ENCODE measurements at regions not wholly inside any gene's neighbourhood (a gene's known extent, or its start where the extent isn't known, plus 50 kb on each side); places are given as distances from the start of the nearest gene placed in this dataset.

- H3K27me3 ChIP-seq (ENCODE audit: insufficient read depth), result no peaks in the 10 kb centered on the region
- H3K9me3 ChIP-seq, result no peaks in the 10 kb centered on the region
- H3K4me1 ChIP-seq (ENCODE audit: control insufficient read depth in 1 of 2, insufficient read depth in 2 of 2, low read depth in 1 of 2, low read length in 1 of 2), result peaks cover 8 to 15% of the 10 kb centered on the region in 2 experiments; a peak in 2 of 4 replicates
- no peak for TF ChIP-seq ZBTB33 (IDR thresholded peaks at IDR 0.05; ENCODE audit: borderline replicate concordance, low read depth)
- TF ChIP-seq MXI1 (IDR thresholded peaks at IDR 0.05; ENCODE audit: low read depth, low read length), result no peak
- TF ChIP-seq TCF12 (IDR thresholded peaks at IDR 0.05), result no peak
- TF ChIP-seq RCOR1 (IDR thresholded peaks at IDR 0.05; ENCODE audit: low read length), result no peak
- no peak for TF ChIP-seq SMC3 (IDR thresholded peaks at IDR 0.05; ENCODE audit: low read depth, low read length)
- TF ChIP-seq YY1 (IDR thresholded peaks at IDR 0.05; ENCODE audit: low read depth), result no peak
- no peak for TF ChIP-seq RAD21 (IDR thresholded peaks at IDR 0.05; ENCODE audit: low read length)
- no peak for TF ChIP-seq USF2 (IDR thresholded peaks at IDR 0.05; ENCODE audit: borderline replicate concordance, low read depth, low read length)
- H3K4me3 ChIP-seq (ENCODE audit: low read depth in 2 of 2, low read length in 1 of 2), result no peak overlapping the region
- H3K9ac ChIP-seq, result no peak overlapping the region
- 83% methylated on average over 6 of the region's 9 CpGs for WGBS (ENCODE audit: low lambda C conversion rate)
- DNase-seq, result no peak
- no peaks in the 10 kb centered on the region for H3K79me2 ChIP-seq (ENCODE audit: insufficient read depth)
- no peak overlapping the region for H2AFZ ChIP-seq (ENCODE audit: low read depth)
- H3F3A ChIP-seq (replicated peaks; ENCODE audit: insufficient read depth), result no peaks in the 10 kb centered on the region
- H4K20me1 ChIP-seq (ENCODE audit: insufficient read depth), result no peaks in the 10 kb centered on the region
- no peaks in the 10 kb centered on the region for H3K9me2 ChIP-seq
- ChIA-PET POLR2A (no interaction called here), CTCF (interaction anchor here (1.4 to 2.3 kb wide), 3 partner anchors 10 to 49 kb away, joined by 3 to 6 read pairs (median 4); no protein-coding TSS in a partner anchor)
- no peak overlapping the region for H3K4me2 ChIP-seq
- H3K27ac ChIP-seq (ENCODE audit: low read depth in 2 of 2, low read length in 1 of 2), result no peak overlapping the region
- no peaks in the 10 kb centered on the region for H3K36me3 ChIP-seq (replicated peaks in 1 of 2; ENCODE audit: control insufficient read depth in 1 of 2, insufficient read depth in 2 of 2, low read length in 1 of 2)
Measured at GRCh38 chr15:66649235-66649984, 52.6 kb upstream of the SMAD6 start.

GRCh38 chr15:66650433-66650832 lies 51.6 kb upstream of the SMAD6 start:
- Histone ChIP-seq H3K4me1 (ENCODE audit: control insufficient read depth in 1 of 2, insufficient read depth in 2 of 2, low read depth in 1 of 2, low read length in 1 of 2) (peaks cover 0 to 15% of the 10 kb centered on the region in 2 experiments; a peak in 1 of 4 replicates), H4K20me1 (ENCODE audit: insufficient read depth) (no peaks in the 10 kb centered on the region), H3K9me2 (no peaks in the 10 kb centered on the region), H3K4me3 (ENCODE audit: low read depth in 2 of 2, low read length in 1 of 2) (no peak overlapping the region), H3K79me2 (ENCODE audit: insufficient read depth) (no peaks in the 10 kb centered on the region), H3K9ac (no peak overlapping the region), H3K27me3 (ENCODE audit: insufficient read depth) (no peaks in the 10 kb centered on the region), H3F3A (replicated peaks; ENCODE audit: insufficient read depth) (no peaks in the 10 kb centered on the region), H3K36me3 (replicated peaks in 1 of 2; ENCODE audit: control insufficient read depth in 1 of 2, insufficient read depth in 2 of 2, low read length in 1 of 2) (no peaks in the 10 kb centered on the region), H3K9me3 (no peaks in the 10 kb centered on the region), H3K4me2 (no peak overlapping the region), H2AFZ (ENCODE audit: low read depth) (no peak overlapping the region), H3K27ac (ENCODE audit: low read depth in 2 of 2, low read length in 1 of 2) (no peak overlapping the region)
- 74% methylated on average over 5 of the region's 5 CpGs for WGBS (ENCODE audit: low lambda C conversion rate)
- CTCF ChIA-PET, result interaction anchor here (1.4 kb wide), 2 partner anchors 11 to 36 kb away, joined by 3 read pairs; no protein-coding TSS in a partner anchor
- POLR2A ChIA-PET, result no interaction called here
- DNase-seq, result no peak
- no peak for TF ChIP-seq FOXM1 (IDR thresholded peaks at IDR 0.05; ENCODE audit: low read depth)
- TF ChIP-seq TCF12 (IDR thresholded peaks at IDR 0.05), result no peak
- no peak for TF ChIP-seq EP300 (IDR thresholded peaks at IDR 0.05; ENCODE audit: borderline replicate concordance in 1 of 2, low read depth in 1 of 2, low read length in 1 of 2)
- no peak for TF ChIP-seq MEF2A (IDR thresholded peaks at IDR 0.05; ENCODE audit: borderline replicate concordance, low read depth)
- no peak for TF ChIP-seq IRF3 (IDR thresholded peaks at IDR 0.05; ENCODE audit: low read depth, low read length)
- no peak for TF ChIP-seq NRF1 (IDR thresholded peaks at IDR 0.05; ENCODE audit: low read depth, low read length)
- no peak for TF ChIP-seq RFX5 (IDR thresholded peaks at IDR 0.05; ENCODE audit: low read length)
- TF ChIP-seq JUND (IDR thresholded peaks at IDR 0.05), result no peak
- TF ChIP-seq TEAD4 (IDR thresholded peaks at IDR 0.05; ENCODE audit: borderline replicate concordance, insufficient read depth), result no peak
- TF ChIP-seq SMC3 (IDR thresholded peaks at IDR 0.05; ENCODE audit: low read depth, low read length), result no peak
- TF ChIP-seq ELF1 (IDR thresholded peaks at IDR 0.05), result no peak
- no peak for TF ChIP-seq CTCF (IDR thresholded peaks at IDR 0.05)
- TF ChIP-seq PBX3 (IDR thresholded peaks at IDR 0.05), result no peak
- TF ChIP-seq USF1 (IDR thresholded peaks at IDR 0.05; ENCODE audit: borderline replicate concordance, low read depth), result no peak

All from SK-N-SH (cell line).